ENCODE measurements at regions not wholly inside any gene's neighbourhood (a gene's known extent, or its start where the extent isn't known, plus 50 kb on each side); places are given as distances from the start of the nearest gene placed in this dataset.

DNA sequence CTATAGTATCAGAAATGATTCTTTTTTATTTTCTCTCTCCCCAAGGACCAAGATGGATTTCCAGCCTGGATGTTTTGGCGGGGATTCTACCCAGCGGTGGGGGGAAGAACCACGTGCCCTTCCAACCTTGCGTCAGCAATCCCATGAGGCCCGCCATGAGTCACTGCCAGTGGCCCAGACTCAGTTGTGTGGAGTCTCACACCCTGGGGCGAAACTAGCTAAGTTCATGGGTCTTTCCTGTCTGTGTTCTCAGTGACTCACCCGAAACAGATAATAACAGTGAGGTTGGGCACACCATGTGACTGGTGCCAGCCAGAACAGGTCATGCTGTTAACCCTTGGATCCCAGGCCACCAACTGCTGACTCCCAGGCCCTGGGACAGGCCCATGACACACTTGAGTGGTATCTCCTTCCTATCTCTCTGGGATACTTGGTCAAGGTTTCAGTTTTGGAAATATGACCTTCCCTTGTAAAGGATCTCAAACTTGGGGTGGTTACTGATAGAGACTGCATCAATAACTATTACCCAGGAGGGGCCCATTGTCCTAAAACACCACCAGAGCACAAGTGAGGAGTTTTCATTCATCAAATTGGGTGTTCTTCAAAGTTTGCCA is 98.0 kb upstream of the DUSP10 start:
- DNase-seq = no peak
- TF ChIP-seq POLR2A (IDR thresholded peaks at IDR 0.05; ENCODE audit: low read length) = no peak
- no peak for TF ChIP-seq GATA1 (IDR thresholded peaks at IDR 0.05; ENCODE audit: low read depth, low read length)

DNA sequence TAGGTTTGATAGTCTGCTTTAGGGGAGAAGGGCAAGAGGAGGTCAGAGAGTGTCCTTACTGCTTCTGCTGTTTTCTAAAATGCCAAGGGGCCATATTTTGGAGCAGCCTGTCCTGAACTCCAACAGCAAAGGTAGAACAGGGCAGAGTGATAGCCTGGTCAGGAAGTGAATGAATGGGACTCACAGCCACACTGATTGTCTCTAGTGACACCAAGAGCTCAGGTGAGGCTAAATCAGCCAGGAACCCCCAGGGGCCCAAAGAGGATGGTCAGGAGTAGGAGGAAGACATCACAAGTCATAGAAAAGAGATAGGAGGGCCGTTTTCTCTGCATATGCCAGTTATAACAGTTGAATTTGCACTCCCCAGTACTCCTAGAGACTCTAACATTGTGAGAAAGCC is 97.4 kb upstream of the DUSP10 start:
- DNase-seq = no peak
- TF ChIP-seq POLR2A (IDR thresholded peaks at IDR 0.05; ENCODE audit: low read length) = no peak
- TF ChIP-seq GATA1 (IDR thresholded peaks at IDR 0.05; ENCODE audit: low read depth, low read length) = no peak

DNA sequence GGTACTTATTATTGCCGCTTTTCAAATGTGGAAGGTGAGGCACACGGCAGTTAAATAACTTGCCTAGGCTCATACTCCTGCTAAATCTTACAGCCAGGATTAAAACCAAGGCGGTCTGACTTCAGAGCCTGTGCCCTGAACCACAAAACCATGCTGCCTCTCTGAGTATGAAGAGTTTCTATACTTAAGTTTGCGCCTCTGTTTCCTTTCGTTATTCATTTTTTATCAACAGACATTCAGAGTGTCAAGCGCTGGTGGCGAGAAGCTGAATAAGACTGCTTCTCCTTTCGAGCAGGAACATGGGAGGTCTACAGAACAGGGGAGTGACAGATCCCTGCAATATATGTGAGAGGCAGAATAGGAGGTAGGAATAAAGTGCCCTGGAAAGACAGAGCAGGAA is 96.0 kb upstream of the DUSP10 start:
- no peak for TF ChIP-seq GATA1 (IDR thresholded peaks at IDR 0.05; ENCODE audit: low read depth, low read length)
- TF ChIP-seq POLR2A (IDR thresholded peaks at IDR 0.05; ENCODE audit: low read length) = no peak
- no peak for DNase-seq

DNA sequence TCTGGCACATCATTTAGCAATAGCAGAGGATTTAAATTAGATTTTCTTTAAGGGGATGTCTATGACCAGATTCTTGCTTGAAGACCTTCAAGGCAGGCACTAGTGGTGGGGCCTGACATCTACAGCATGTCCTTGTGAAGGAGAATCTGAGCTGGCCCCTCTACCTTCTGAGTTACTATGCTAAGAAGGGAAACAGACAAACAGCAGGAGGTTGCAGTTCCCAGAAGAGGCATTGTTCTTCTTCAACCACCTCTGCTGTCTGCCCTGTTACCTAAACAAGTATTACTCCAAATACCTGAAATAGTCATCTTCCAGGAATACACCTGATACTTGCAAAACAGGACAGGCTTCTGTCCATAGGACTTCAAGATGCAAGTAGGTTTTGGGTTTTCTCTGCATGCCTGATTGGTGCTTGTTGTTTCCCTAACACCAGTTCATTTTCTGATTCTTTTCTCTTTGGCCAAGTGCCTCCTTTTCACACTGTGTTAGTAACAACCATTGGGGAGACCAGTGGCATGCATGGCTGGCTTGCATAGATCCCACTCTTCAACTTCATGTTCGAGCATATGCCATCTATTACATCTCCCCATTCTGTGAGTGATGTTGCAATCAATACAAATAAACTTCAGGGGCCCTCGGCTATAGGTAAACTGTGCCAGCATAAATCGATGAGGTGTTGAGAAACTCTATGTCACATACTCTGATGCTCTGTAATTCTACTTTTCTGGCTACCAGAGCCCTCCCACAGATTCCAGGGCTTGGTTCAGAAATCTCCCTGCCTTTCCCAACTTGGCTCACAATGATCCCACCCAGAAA is 93.0 kb upstream of the DUSP10 start:
- no peak for DNase-seq
- TF ChIP-seq POLR2A (IDR thresholded peaks at IDR 0.05; ENCODE audit: low read length) (no peak), GATA1 (IDR thresholded peaks at IDR 0.05; ENCODE audit: low read depth, low read length) (no peak)

DNA sequence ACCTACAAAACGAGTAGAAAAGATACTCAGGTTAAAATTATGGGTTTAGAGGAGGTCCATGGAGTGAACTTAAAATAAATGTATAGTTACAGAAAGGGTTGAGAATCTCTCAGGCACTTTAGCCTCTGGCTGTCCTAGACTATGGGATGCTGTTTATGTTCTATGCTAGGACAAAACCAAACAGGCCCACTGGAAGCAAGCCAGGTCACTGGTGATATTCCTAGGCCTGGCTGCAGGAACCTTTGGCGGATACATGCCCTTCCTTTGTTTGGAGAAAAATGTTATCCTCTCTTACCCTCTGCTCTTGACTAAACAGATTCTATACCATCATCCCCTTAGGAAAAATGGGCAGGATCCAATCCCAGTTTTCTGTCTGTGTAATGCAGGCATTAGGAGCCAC is 90.7 kb upstream of the DUSP10 start:
- no peak for DNase-seq
- TF ChIP-seq GATA1 (IDR thresholded peaks at IDR 0.05; ENCODE audit: low read depth, low read length) = no peak
- TF ChIP-seq POLR2A (IDR thresholded peaks at IDR 0.05; ENCODE audit: low read length) = no peak

DNA sequence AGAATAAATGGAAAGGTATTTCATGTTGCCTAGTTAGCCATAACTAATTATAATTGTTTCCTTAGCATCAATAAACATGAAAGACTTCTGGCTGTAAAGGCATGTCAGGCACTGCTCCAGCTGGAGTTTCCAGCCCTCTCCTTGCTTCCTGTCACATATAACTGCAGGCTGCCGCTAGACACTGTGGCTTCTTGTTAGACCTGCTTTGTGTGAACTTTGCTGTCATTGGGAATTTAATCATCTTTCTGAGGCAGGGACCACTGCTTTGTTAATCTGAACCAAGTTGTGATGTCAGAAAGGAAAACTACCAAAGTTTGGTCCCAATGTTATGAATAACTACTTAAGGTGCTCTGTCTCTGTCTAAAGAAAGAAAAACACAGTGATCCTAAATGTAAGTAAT is 90.3 kb upstream of the DUSP10 start:
- no peak for DNase-seq
- TF ChIP-seq GATA1 (IDR thresholded peaks at IDR 0.05; ENCODE audit: low read depth, low read length) = no peak
- TF ChIP-seq POLR2A (IDR thresholded peaks at IDR 0.05; ENCODE audit: low read length) = no peak

DNA sequence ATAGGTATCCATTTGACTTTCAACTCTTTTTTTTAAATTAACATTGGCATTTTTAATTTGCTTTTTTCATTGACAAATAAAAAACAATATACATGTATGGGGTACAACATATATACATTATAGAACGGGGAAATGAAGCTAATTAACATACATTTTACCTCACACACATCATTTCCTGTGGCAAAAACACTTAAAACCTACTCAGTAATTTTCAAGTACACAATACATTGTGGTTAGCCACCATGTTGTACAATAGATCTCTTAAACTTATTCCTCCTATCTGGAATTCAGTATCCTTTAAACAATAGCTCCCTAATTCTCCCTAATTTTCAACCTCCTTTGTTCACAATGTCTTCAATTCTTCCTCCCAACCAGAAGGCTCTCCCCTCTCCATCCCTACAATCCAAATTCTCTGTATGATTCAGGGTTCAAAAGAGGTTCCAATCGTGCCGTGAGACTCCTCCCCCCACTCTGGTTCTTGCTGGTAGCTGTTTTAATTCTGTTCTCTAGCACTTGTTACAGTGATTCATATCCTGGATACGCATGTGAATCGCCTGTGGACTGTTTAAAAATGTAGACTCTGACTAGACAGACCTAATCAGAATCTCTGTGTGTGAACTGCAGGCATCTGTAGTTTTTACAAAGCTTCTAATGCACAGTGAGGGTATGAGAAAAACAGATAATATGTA is 87.6 kb upstream of the DUSP10 start:
- TF ChIP-seq POLR2A (IDR thresholded peaks at IDR 0.05; ENCODE audit: low read length) (no peak), GATA1 (IDR thresholded peaks at IDR 0.05; ENCODE audit: low read depth, low read length) (no peak)
- DNase-seq = no peak

DNA sequence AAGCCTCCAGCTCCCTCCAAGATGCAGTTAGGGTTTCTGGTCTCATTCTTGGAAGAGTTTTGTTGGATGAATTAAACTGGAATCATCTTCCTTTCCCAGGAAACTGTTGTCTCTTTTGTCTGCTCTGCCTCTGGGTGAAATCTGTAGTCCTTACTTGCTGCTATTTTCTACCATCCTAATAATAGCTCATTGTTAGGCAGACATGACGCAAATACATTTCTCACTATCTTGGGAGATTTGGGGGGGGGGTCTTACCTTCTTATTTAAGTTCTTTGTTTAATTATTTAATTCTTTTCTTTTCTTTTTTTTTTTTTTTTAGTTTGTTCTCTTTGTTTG is 85.4 kb upstream of the DUSP10 start:
- DNase-seq = no peak
- TF ChIP-seq GATA1 (IDR thresholded peaks at IDR 0.05; ENCODE audit: low read depth, low read length) (no peak), POLR2A (IDR thresholded peaks at IDR 0.05; ENCODE audit: low read length) (no peak)

DNA sequence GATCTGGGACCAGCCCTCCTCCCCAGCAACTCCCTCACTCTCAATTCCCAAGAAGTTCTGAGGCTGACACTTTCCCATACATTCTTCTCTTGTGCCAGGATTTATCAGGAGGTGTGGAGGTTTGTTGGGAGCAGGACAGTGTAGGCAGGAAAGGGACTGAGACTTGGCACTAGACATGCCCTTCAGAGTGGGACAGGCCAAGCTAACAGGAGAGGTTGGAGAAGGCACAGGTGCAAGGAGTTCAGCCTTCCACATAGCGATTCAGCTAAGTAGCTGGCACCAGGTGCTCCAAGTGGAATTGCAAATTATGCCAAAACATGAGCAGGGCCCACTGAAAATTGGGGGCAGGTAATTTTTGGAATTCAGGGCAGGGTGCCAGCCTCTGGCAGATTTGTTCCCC is 83.0 kb upstream of the DUSP10 start:
- no peak for TF ChIP-seq GATA1 (IDR thresholded peaks at IDR 0.05; ENCODE audit: low read depth, low read length)
- no peak for TF ChIP-seq POLR2A (IDR thresholded peaks at IDR 0.05; ENCODE audit: low read length)

DNA sequence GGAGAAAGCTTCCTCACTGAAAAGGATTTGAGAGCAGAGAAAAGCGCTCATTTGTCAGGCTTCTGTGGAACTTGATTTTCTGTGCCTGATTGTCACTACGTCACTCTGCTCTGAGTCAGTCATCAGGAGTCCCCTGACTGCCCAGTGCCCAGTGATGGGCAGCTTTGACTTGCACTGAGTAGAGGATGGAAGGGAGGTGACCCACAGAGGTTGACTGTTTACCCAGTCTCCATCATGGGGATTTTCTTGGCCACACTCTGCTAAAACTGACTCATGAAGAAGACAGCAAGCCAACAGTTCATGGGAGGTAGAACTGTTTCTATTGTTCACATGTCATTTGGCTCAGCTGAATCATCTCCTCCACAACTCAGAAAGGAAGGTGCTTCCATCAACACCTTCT is 82.1 kb upstream of the DUSP10 start:
- no peak for TF ChIP-seq GATA1 (IDR thresholded peaks at IDR 0.05; ENCODE audit: low read depth, low read length)
- TF ChIP-seq POLR2A (IDR thresholded peaks at IDR 0.05; ENCODE audit: low read length) = no peak
- no peak for DNase-seq

More for the DNA sequence above, 83.0 kb upstream of the DUSP10 start:
- no peak for DNase-seq

DNA sequence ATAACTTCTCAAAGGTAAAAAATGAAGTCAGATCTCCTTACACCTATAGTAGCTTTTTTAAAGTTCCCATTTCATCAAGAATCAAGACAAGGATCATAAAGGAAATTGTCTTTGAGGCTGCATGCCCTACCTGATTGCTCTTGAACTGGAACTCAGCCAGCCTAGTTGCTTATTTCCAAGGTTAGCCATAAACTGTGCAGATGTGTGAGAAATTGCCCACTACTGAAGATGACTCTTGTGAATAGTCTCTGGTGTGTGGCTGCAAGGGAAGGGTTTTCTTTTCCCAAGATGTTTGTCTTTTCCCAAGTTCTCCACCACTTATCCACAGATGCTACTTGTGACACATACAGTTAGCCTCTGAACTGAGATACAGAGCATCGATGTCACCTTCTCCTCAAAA is 81.7 kb upstream of the DUSP10 start:
- TF ChIP-seq POLR2A (IDR thresholded peaks at IDR 0.05; ENCODE audit: low read length) = no peak
- no peak for TF ChIP-seq GATA1 (IDR thresholded peaks at IDR 0.05; ENCODE audit: low read depth, low read length)
- DNase-seq = no peak

DNA sequence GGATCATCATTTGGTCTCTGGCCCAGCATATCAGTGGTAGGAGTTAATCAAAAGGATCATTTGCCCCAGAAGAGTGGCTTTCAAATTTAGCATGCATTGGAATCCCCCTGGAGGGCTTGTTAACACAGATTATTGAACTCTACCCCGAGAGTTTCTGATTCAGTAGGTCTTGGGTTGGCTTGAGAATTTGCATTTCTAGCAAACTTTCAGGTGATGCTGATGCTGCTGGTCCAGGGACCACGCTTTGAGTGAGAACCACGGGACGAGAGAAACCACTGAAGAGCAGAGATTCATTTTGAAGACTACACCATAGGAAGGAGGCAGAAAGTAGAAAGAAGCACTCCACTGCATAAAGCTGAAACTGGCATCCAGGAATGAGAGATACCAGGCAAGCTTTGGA is 81.3 kb upstream of the DUSP10 start:
- DNase-seq = no peak
- TF ChIP-seq GATA1 (IDR thresholded peaks at IDR 0.05; ENCODE audit: low read depth, low read length) (no peak), POLR2A (IDR thresholded peaks at IDR 0.05; ENCODE audit: low read length) (no peak)

DNA sequence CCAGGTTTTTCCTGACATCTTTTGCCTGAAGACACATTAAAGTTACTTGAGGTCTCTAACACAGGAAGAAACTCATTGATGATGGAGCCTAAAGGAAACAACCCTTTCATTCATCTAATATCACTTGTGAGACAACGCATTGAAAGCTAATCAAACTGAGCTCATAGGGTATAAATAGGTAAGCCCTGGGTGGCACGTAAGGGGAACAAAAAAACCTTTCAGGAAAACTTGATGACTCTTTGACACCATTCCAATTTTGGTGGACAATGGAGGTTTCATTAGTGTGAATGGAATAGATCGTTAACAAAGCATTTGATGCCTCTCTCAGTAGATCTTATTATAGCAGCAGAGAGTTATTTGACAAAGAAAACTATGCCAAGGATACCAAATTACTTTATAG is 80.7 kb upstream of the DUSP10 start:
- TF ChIP-seq GATA1 (IDR thresholded peaks at IDR 0.05; ENCODE audit: low read depth, low read length) = no peak
- no peak for TF ChIP-seq POLR2A (IDR thresholded peaks at IDR 0.05; ENCODE audit: low read length)
- DNase-seq = no peak

DNA sequence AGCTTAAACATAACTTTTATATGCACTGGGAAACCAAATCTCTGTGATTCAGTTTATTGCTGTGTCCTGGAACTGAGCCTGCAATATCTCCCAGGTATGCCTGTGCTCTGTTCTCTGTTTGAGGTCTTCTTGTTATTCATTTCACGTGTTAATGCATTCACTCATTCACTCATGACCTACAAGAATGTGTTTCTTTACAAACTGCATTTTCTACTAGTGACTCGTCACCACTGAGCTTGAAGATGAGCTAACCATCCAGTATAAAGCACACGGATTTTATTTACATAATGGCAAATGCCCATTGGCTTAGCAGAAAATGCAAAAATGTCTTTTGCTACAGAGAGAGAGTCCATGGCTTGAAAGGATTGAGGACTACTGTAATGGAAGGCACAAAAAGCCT is 75.0 kb upstream of the DUSP10 start:
- TF ChIP-seq GATA1 (IDR thresholded peaks at IDR 0.05; ENCODE audit: low read depth, low read length) (no peak), POLR2A (IDR thresholded peaks at IDR 0.05; ENCODE audit: low read length) (no peak)
- DNase-seq = no peak

DNA sequence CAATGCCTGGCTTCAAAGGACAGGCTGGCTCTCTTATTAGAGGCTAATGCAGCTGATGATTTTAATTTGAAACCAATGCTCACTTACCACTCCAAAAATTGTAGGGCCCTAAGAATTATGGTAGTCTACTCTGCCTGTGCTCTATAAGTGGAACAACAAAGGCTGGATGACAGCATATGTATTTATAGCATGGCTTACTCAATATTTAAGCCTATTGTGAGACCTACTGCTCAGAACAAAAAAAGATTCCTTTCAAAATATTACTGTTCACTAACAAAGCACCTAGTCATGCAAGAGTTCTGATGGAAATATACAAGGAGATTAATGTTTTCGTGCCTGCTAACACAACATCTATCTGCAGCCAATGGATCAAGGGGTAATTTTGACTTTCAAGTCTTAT is 73.8 kb upstream of the DUSP10 start:
- no peak for TF ChIP-seq GATA1 (IDR thresholded peaks at IDR 0.05; ENCODE audit: low read depth, low read length)
- no peak for TF ChIP-seq POLR2A (IDR thresholded peaks at IDR 0.05; ENCODE audit: low read length)
- DNase-seq = no peak
